Muscle of back (tissue), 3 donors: ENCODE measurements at regions not wholly inside any gene's neighbourhood (a gene's known extent, or its start where the extent isn't known, plus 50 kb on each side); places are given as distances from the start of the nearest gene placed in this dataset.
A peak's percentile ranks its signal among the peaks of the same experiment; 100 is the strongest.

Source experiments
- DNase-seq, 3 donors: peaks; one replicate each; pipeline versions ENCODE4 v3.0.0 to v3.0.0-alpha.2; 2013

- DNase-seq, result no peak
These were observed 51.3 kb upstream of the CNKSR3 start for GRCh38 chr6:154561750-154562149.

- no peak for DNase-seq
These were observed 54.8 kb upstream of the CNKSR3 start for GRCh38 chr6:154565331-154565730.

- DNase-seq, result no peak
These were observed 56.4 kb upstream of the CNKSR3 start for GRCh38 chr6:154566866-154567265.

GRCh38 chr6:154567695-154568220, 57.3 kb upstream of the CNKSR3 start:
- no peak for DNase-seq

GRCh38 chr6:154569156-154569862, 58.8 kb upstream of the CNKSR3 start:
- peak in 1 of 3 donors; percentile 22 for DNase-seq

GRCh38 chr6:154570505-154570904, 60.0 kb upstream of the CNKSR3 start:
- no peak for DNase-seq

GRCh38 chr6:154572556-154572955, 62.1 kb upstream of the CNKSR3 start:
- DNase-seq, result no peak

- no peak for DNase-seq
These were observed 67.6 kb upstream of the CNKSR3 start for GRCh38 chr6:154578004-154578559.

GRCh38 chr6:154579046-154579445, 68.6 kb upstream of the CNKSR3 start:
- no peak for DNase-seq

- DNase-seq, result no peak
These were observed 69.0 kb upstream of the CNKSR3 start for GRCh38 chr6:154579485-154579884.

- DNase-seq, result no peak
These were observed 70.1 kb upstream of the CNKSR3 start for GRCh38 chr6:154580397-154581135.

- no peak for DNase-seq
These were observed 72.2 kb upstream of the CNKSR3 start for GRCh38 chr6:154582696-154583095.

- DNase-seq, result no peak
These were observed 73.2 kb upstream of the CNKSR3 start for GRCh38 chr6:154583546-154584188.

GRCh38 chr6:154590756-154591155, 80.3 kb upstream of the CNKSR3 start:
- DNase-seq, result no peak

GRCh38 chr6:154591234-154591633, 80.7 kb upstream of the CNKSR3 start:
- no peak for DNase-seq

- DNase-seq, result no peak
These were observed 81.8 kb upstream of the CNKSR3 start for GRCh38 chr6:154592199-154592860.

- no peak for DNase-seq
These were observed 82.6 kb upstream of the CNKSR3 start for GRCh38 chr6:154593122-154593521.

- DNase-seq, result no peak
These were observed 84.2 kb upstream of the CNKSR3 start for GRCh38 chr6:154594496-154595198.

- DNase-seq, result peak in 2 of 3 donors; percentile 34 to 65
These were observed 85.1 kb upstream of the CNKSR3 start for GRCh38 chr6:154595538-154595937.

GRCh38 chr6:154596009-154596408, 85.5 kb upstream of the CNKSR3 start:
- DNase-seq, result no peak

- no peak for DNase-seq
These were observed 86.2 kb upstream of the CNKSR3 start for GRCh38 chr6:154596701-154597100.
